ENCODE measurements at regions not wholly inside any gene's neighbourhood (a gene's known extent, or its start where the extent isn't known, plus 50 kb on each side); places are given as distances from the start of the nearest gene placed in this dataset.
"Not testable (repeated sequence)": the region's sequence is repeated elsewhere in the genome, so short reads cannot be mapped to it uniquely, and the experiment has no call there.

DNA sequence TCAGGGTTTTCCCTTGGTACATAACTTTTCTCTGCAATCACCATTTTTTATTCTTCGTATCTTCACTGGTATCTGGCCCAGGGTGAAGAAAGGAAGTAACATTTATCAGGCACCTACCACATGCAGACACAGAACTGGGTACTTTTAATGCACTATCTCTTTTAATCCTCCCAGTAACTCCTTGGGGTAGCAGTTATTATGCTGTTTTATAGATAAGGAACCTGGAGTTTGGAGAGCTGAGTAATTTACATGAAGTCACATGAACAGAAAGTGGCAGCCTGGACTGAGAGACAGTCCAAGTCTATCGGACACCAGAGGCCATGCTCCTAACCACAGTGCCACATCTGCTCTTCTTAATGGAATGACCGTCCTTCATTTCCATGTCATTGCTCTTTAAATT lies 117.1 kb upstream of the PODXL start:
- H4K5ac ChIP-seq (ENCODE audit: low read length), result no peak overlapping the region
- no peak overlapping the region for H2BK15ac ChIP-seq (replicated peaks; ENCODE audit: low read depth)
- no peak for DNase-seq
- H3K4ac ChIP-seq (ENCODE audit: low read depth, low read length), result no peak overlapping the region
- no peak overlapping the region for H3K23ac ChIP-seq (ENCODE audit: low read length)
- no peaks in the 10 kb centered on the region for H3K27me3 ChIP-seq (ENCODE audit: insufficient read depth, low read length, poor library complexity)
- H3K56ac ChIP-seq (ENCODE audit: low read length), result no peak overlapping the region
- H3K79me2 ChIP-seq (ENCODE audit: control insufficient read depth, insufficient read depth, low read length), result no peaks in the 10 kb centered on the region
- H3K36me3 ChIP-seq (ENCODE audit: control insufficient read depth, insufficient read depth, low read length), result no peaks in the 10 kb centered on the region
- no peak overlapping the region for H3K18ac ChIP-seq (ENCODE audit: low read length)
- H3K4me3 ChIP-seq (ENCODE audit: low read length), result no peak overlapping the region
- no peak overlapping the region for H3K27ac ChIP-seq (ENCODE audit: low read depth, low read length)
- no peak overlapping the region for H2BK5ac ChIP-seq (ENCODE audit: low read length)
- no peak overlapping the region for H3K9ac ChIP-seq (ENCODE audit: low read length)
- no peak overlapping the region for H2BK120ac ChIP-seq (ENCODE audit: low read depth, low read length)
- no peaks in the 10 kb centered on the region for H3K79me1 ChIP-seq (ENCODE audit: low read length)
- H3K4me1 ChIP-seq (ENCODE audit: control insufficient read depth, low read depth, low read length), result no peaks in the 10 kb centered on the region
- no peak overlapping the region for H3K4me2 ChIP-seq (ENCODE audit: low read length)
- H2AK5ac ChIP-seq (ENCODE audit: low read length), result no peak overlapping the region
- H4K8ac ChIP-seq (ENCODE audit: low read depth, low read length), result no peak overlapping the region
- WGBS (ENCODE audit: extremely low coverage, insufficient coverage, low lambda C conversion rate), result no CpG with 5 or more reads among the region's 3 CpGs

DNA sequence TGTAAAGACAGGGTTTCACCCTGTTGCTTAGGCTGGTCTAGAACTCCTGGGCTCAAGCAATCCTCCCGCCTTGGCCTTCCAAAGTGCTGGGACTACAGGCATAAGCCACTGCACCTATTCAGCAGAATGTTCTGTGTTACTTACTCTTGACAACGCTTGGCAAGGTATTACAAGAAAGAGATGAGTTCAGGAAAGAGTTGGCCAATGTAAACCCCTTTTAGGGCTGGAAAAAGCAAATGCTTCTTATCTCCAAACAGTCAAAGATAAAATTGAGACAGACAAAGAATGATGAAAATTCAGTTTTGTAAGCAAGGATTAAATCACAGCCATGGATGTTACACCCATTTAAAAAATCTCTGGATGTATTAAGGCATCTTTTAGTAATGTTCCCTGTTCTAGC lies 114.0 kb upstream of the PODXL start:
- WGBS (ENCODE audit: extremely low coverage, insufficient coverage, low lambda C conversion rate), result no CpG with 5 or more reads among the region's 2 CpGs
- H3K4me3 ChIP-seq (ENCODE audit: low read length), result no peak overlapping the region
- H3K36me3 ChIP-seq (ENCODE audit: control insufficient read depth, insufficient read depth, low read length), result no peaks in the 10 kb centered on the region
- H3K27ac ChIP-seq (ENCODE audit: low read depth, low read length), result no peak overlapping the region
- H3K23ac ChIP-seq (ENCODE audit: low read length), result no peak overlapping the region
- H3K4me2 ChIP-seq (ENCODE audit: low read length), result no peak overlapping the region
- H3K4me1 ChIP-seq (ENCODE audit: control insufficient read depth, low read depth, low read length), result no peaks in the 10 kb centered on the region
- no peak overlapping the region for H3K9ac ChIP-seq (ENCODE audit: low read length)
- H2BK5ac ChIP-seq (ENCODE audit: low read length), result no peak overlapping the region
- H3K27me3 ChIP-seq (ENCODE audit: insufficient read depth, low read length, poor library complexity), result no peaks in the 10 kb centered on the region
- H2AK5ac ChIP-seq (ENCODE audit: low read length), result no peak overlapping the region
- H2BK15ac ChIP-seq (replicated peaks; ENCODE audit: low read depth), result no peak overlapping the region
- no peak overlapping the region for H4K5ac ChIP-seq (ENCODE audit: low read length)
- H3K79me2 ChIP-seq (ENCODE audit: control insufficient read depth, insufficient read depth, low read length), result no peaks in the 10 kb centered on the region
- H3K79me1 ChIP-seq (ENCODE audit: low read length), result no peaks in the 10 kb centered on the region
- H3K56ac ChIP-seq (ENCODE audit: low read length), result no peak overlapping the region
- no peak overlapping the region for H3K18ac ChIP-seq (ENCODE audit: low read length)
- no peak overlapping the region for H3K4ac ChIP-seq (ENCODE audit: low read depth, low read length)
- no peak overlapping the region for H4K8ac ChIP-seq (ENCODE audit: low read depth, low read length)
- no peak for DNase-seq
- H2BK120ac ChIP-seq (ENCODE audit: low read depth, low read length), result no peak overlapping the region

DNA sequence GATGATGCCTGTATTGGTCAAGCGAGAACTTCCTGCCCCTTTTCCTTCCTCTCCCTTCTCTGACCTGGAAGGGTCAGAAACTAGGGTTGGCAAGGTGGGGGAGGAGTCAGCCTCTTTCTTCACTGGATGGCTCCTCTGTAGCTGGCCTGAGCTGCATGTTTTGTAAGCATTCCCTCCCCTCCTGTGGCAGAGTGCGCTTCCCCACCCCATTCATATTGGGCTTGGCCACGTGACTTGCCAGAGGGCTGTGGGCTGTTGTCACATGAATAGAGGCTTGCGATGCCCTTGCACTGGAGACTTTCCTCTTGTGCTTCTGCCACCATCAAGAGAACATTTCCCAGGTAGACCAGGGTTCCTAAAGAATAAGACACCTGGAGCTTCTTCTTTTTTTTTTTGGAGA lies 111.3 kb upstream of the PODXL start:
- DNase-seq, result no peak
- no CpG with 5 or more reads among the region's 4 CpGs for WGBS (ENCODE audit: extremely low coverage, insufficient coverage, low lambda C conversion rate)
- H2BK5ac ChIP-seq (ENCODE audit: low read length), result no peak overlapping the region
- no peak overlapping the region for H3K23ac ChIP-seq (ENCODE audit: low read length)
- H3K9ac ChIP-seq (ENCODE audit: low read length), result no peak overlapping the region
- no peaks in the 10 kb centered on the region for H3K79me2 ChIP-seq (ENCODE audit: control insufficient read depth, insufficient read depth, low read length)
- no peak overlapping the region for H4K8ac ChIP-seq (ENCODE audit: low read depth, low read length)
- no peak overlapping the region for H3K4me2 ChIP-seq (ENCODE audit: low read length)
- H3K56ac ChIP-seq (ENCODE audit: low read length), result no peak overlapping the region
- H3K18ac ChIP-seq (ENCODE audit: low read length), result no peak overlapping the region
- H2BK120ac ChIP-seq (ENCODE audit: low read depth, low read length), result no peak overlapping the region
- H3K4ac ChIP-seq (ENCODE audit: low read depth, low read length), result no peak overlapping the region
- no peak overlapping the region for H3K27ac ChIP-seq (ENCODE audit: low read depth, low read length)
- H3K4me3 ChIP-seq (ENCODE audit: low read length), result no peak overlapping the region
- H3K79me1 ChIP-seq (ENCODE audit: low read length), result no peaks in the 10 kb centered on the region
- H3K36me3 ChIP-seq (ENCODE audit: control insufficient read depth, insufficient read depth, low read length), result no peaks in the 10 kb centered on the region
- no peaks in the 10 kb centered on the region for H3K4me1 ChIP-seq (ENCODE audit: control insufficient read depth, low read depth, low read length)
- H2AK5ac ChIP-seq (ENCODE audit: low read length), result no peak overlapping the region
- no peak overlapping the region for H2BK15ac ChIP-seq (replicated peaks; ENCODE audit: low read depth)
- no peak overlapping the region for H4K5ac ChIP-seq (ENCODE audit: low read length)
- H3K27me3 ChIP-seq (ENCODE audit: insufficient read depth, low read length, poor library complexity), result no peaks in the 10 kb centered on the region

DNA sequence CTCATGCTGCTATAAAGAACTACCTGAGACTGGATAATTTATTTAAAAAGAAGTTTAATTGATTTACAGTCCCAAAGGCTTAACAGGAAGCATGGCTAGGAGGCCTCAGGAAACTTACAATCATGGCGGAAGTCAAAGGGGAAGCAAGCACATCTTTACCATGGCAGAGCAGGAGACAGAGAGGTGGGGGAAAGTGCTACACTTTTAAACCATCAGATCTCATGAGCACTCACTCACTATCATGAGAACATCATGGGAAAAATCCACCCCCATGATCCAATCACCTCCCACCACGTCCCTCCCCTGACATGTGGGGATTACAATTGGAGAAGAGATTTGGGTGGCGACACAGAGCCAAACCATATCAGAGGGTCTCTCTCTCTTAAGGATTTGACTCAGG lies 108.6 kb upstream of the PODXL start:
- Histone ChIP-seq H3K27me3 (ENCODE audit: insufficient read depth, low read length, poor library complexity) (no peaks in the 10 kb centered on the region), H3K4me2 (ENCODE audit: low read length) (no peak overlapping the region), H4K5ac (ENCODE audit: low read length) (no peak overlapping the region), H2BK15ac (replicated peaks; ENCODE audit: low read depth) (no peak overlapping the region), H3K9ac (ENCODE audit: low read length) (no peak overlapping the region), H3K27ac (ENCODE audit: low read depth, low read length) (no peak overlapping the region), H4K8ac (ENCODE audit: low read depth, low read length) (no peak overlapping the region), H3K79me1 (ENCODE audit: low read length) (no peaks in the 10 kb centered on the region), H3K56ac (ENCODE audit: low read length) (no peak overlapping the region), H2BK5ac (ENCODE audit: low read length) (no peak overlapping the region), H3K18ac (ENCODE audit: low read length) (no peak overlapping the region), H3K4me1 (ENCODE audit: control insufficient read depth, low read depth, low read length) (no peaks in the 10 kb centered on the region), H3K4me3 (ENCODE audit: low read length) (no peak overlapping the region), H3K79me2 (ENCODE audit: control insufficient read depth, insufficient read depth, low read length) (no peaks in the 10 kb centered on the region), H2AK5ac (ENCODE audit: low read length) (no peak overlapping the region), H3K4ac (ENCODE audit: low read depth, low read length) (no peak overlapping the region), H3K36me3 (ENCODE audit: control insufficient read depth, insufficient read depth, low read length) (no peaks in the 10 kb centered on the region), H3K23ac (ENCODE audit: low read length) (no peak overlapping the region), H2BK120ac (ENCODE audit: low read depth, low read length) (no peak overlapping the region)
- DNase-seq, result no peak
- no CpG with 5 or more reads among the region's 3 CpGs for WGBS (ENCODE audit: extremely low coverage, insufficient coverage, low lambda C conversion rate)

DNA sequence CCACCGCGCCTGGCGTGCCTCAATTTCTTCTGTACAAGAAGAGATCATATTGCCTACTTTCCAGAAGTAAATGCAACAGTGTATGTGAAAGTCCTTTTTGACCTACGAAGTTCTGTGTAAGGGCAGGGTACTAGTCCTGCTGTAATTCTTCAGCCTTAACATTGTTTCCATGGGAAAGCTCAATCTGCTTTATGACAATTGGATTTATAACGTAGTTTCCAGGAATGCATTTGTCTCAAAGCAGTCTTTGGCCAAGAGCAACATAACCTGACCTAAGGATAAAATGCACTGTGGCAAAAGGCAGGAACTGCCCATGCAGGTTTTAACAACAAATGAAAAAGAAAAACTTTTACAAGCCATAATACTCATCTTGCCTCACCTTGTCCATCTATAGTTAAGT lies 108.1 kb upstream of the PODXL start:
- Histone ChIP-seq H3K79me1 (ENCODE audit: low read length) (no peaks in the 10 kb centered on the region), H3K79me2 (ENCODE audit: control insufficient read depth, insufficient read depth, low read length) (no peaks in the 10 kb centered on the region), H4K5ac (ENCODE audit: low read length) (no peak overlapping the region), H3K18ac (ENCODE audit: low read length) (no peak overlapping the region), H2AK5ac (ENCODE audit: low read length) (no peak overlapping the region), H3K9ac (ENCODE audit: low read length) (no peak overlapping the region), H2BK120ac (ENCODE audit: low read depth, low read length) (no peak overlapping the region), H3K36me3 (ENCODE audit: control insufficient read depth, insufficient read depth, low read length) (no peaks in the 10 kb centered on the region), H3K23ac (ENCODE audit: low read length) (no peak overlapping the region), H4K8ac (ENCODE audit: low read depth, low read length) (no peak overlapping the region), H3K4ac (ENCODE audit: low read depth, low read length) (no peak overlapping the region), H3K27ac (ENCODE audit: low read depth, low read length) (no peak overlapping the region), H3K4me3 (ENCODE audit: low read length) (no peak overlapping the region), H3K56ac (ENCODE audit: low read length) (no peak overlapping the region), H2BK15ac (replicated peaks; ENCODE audit: low read depth) (no peak overlapping the region), H2BK5ac (ENCODE audit: low read length) (no peak overlapping the region), H3K27me3 (ENCODE audit: insufficient read depth, low read length, poor library complexity) (no peaks in the 10 kb centered on the region), H3K4me2 (ENCODE audit: low read length) (no peak overlapping the region), H3K4me1 (ENCODE audit: control insufficient read depth, low read depth, low read length) (no peaks in the 10 kb centered on the region)
- no CpG with 5 or more reads among the region's 5 CpGs for WGBS (ENCODE audit: extremely low coverage, insufficient coverage, low lambda C conversion rate)
- DNase-seq, result no peak

DNA sequence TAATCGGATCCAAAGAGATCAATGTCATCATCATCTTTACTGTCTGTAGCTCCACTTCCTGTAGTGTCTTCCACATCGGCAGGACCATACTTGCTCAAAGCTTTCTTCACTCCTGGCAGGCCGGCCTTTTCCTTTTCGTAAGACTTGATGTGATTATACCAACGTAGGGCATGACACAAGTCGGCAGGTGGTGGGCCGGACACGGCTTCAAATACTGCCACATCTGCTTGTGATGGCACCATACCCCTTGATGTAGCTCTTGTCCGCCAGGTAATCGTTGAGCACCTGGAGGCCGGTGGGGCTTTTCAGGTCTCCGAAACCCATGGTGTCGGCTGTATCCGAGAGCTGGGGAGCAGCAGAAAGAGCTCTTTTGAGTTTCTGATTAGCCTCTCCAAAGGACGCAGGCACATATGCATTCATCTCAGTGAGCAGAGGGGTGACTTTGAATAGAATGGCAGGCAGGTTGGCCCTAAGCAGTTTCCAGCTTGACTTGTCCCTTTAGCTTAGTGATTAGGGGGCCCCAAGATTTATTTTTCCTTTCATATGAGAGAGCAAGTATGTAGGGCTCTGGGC lies 106.0 kb upstream of the PODXL start:
- H3K18ac ChIP-seq (ENCODE audit: low read length); H2BK5ac ChIP-seq (ENCODE audit: low read length); H3K9ac ChIP-seq (ENCODE audit: low read length); H3K27me3 ChIP-seq (ENCODE audit: insufficient read depth, low read length, poor library complexity); H3K36me3 ChIP-seq (ENCODE audit: control insufficient read depth, insufficient read depth, low read length); H3K4me1 ChIP-seq (ENCODE audit: control insufficient read depth, low read depth, low read length); H3K79me2 ChIP-seq (ENCODE audit: control insufficient read depth, insufficient read depth, low read length); H4K5ac ChIP-seq (ENCODE audit: low read length); H4K8ac ChIP-seq (ENCODE audit: low read depth, low read length); H3K4me3 ChIP-seq (ENCODE audit: low read length); H2AK5ac ChIP-seq (ENCODE audit: low read length); H2BK120ac ChIP-seq (ENCODE audit: low read depth, low read length); DNase-seq; H3K4me2 ChIP-seq (ENCODE audit: low read length); H3K79me1 ChIP-seq (ENCODE audit: low read length); H3K56ac ChIP-seq (ENCODE audit: low read length); H3K27ac ChIP-seq (ENCODE audit: low read depth, low read length); H2BK15ac ChIP-seq (replicated peaks; ENCODE audit: low read depth); H3K23ac ChIP-seq (ENCODE audit: low read length); H3K4ac ChIP-seq (ENCODE audit: low read depth, low read length): not testable (repeated sequence)
- no CpG with 5 or more reads among the region's 15 CpGs for WGBS (ENCODE audit: extremely low coverage, insufficient coverage, low lambda C conversion rate)

All from mesendoderm (in vitro differentiated cells).